ENCODE measurements at regions not wholly inside any gene's neighbourhood (a gene's known extent, or its start where the extent isn't known, plus 50 kb on each side); places are given as distances from the start of the nearest gene placed in this dataset.

GRCh38 chr13:89755729-89756492, 1591.6 kb upstream of the MIR17HG start:
- no peak for DNase-seq

DNA sequence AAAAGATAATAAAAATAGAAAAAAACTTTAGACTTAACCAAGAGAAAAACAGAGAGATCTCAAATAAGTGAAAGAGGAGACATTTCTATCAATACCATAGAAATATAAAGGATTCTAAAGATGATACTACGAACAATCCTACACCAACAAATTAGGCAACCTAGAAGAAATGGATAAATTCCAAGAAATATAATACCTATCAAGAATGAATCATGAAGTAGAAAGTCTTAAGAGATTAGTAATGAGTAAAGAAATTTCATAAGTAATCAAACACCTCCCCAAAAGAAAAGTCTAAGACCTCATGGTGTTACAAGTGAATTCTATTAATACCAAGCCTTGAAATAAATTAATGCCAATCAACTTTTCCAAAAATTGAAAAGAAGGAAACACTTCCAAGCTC, 1584.5 kb upstream of the MIR17HG start:
- DNase-seq: no peak

GRCh38 chr13:89783221-89783755, 1564.2 kb upstream of the MIR17HG start:
- DNase-seq: no peak

GRCh38 chr13:89784161-89784809, 1563.2 kb upstream of the MIR17HG start:
- no peak for DNase-seq

GRCh38 chr13:89786531-89786930, 1561.0 kb upstream of the MIR17HG start:
- DNase-seq: no peak

DNA sequence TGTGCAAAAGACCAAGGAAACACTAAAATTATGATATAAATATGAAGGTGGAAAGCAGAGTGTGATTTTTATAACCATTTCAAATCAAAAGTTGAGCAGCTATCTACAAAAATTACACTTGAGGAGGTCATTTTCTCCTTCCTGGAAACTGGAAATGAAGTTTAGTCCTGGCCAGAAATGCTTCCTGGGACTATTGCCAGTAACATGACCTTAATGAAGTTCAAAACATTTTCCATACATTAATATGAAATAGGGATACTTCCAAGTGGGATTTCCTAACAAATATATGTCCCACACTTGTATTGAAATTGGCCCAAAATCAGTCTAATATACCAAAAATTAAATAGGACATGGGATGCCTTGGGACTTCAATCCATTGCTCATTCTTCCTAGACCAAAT, 1556.8 kb upstream of the MIR17HG start:
- DNase-seq: no peak

- no peak for DNase-seq
Measured at GRCh38 chr13:89791971-89792630, 1555.4 kb upstream of the MIR17HG start.

- DNase-seq: no peak
Measured at GRCh38 chr13:89796196-89796595, 1551.3 kb upstream of the MIR17HG start.

DNA sequence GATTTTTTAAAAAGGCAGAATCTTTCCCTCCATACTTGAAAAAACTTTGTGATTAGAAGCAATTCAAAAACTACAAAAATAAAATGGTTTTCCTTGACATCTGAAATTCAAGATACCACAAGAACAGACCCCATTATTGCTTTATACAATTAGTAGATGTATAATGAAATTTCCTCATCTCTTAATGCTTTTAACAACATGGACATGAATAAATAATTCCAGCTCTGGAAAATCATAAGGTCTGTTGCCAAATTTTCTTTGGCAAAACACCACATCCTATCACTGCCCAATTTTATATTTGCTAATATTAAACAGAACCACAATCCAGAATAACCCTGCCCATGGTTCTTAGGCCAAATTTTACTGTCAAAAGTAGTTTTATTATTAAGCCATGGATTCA, 1543.6 kb upstream of the MIR17HG start:
- DNase-seq: no peak

GRCh38 chr13:89806594-89806993, 1540.9 kb upstream of the MIR17HG start:
- DNase-seq: no peak

DNA sequence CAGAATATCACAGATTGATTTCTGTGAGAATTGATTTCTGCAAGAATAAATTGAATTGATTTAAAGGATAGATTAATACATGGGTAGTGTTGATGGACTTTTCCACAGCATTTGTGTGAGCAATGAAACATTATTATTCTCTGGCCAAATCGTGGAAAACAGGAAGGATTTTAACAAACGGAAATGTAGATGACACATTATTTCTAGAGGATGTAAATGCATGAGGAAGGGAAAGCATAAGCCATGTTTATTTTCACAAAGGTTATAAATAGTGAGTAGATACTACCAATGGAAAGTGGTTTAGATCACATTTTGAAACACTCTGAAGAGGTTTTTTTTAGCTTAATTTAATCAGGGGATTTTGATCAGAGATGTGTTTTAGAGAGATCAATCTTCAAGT, 1534.6 kb upstream of the MIR17HG start:
- DNase-seq: no peak

DNA sequence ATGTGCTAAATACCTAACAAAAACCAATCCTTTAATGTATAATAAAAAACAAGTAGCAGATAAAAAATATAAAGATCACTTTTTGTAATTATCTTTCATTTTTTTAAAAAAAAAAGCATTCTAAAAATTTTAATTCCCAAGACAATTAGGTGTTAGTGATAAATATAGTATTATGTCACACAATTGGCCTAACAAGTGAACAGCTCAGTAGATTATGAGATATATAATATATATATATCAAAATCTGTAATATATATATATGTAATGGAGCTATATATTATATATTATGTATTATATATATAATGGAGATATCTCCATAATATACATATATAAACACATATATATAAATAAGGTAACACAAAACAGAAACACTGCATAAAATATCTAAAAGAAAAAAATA, 1531.1 kb upstream of the MIR17HG start:
- no peak for DNase-seq

GRCh38 chr13:89822467-89822866, 1525.0 kb upstream of the MIR17HG start:
- DNase-seq: no peak

DNA sequence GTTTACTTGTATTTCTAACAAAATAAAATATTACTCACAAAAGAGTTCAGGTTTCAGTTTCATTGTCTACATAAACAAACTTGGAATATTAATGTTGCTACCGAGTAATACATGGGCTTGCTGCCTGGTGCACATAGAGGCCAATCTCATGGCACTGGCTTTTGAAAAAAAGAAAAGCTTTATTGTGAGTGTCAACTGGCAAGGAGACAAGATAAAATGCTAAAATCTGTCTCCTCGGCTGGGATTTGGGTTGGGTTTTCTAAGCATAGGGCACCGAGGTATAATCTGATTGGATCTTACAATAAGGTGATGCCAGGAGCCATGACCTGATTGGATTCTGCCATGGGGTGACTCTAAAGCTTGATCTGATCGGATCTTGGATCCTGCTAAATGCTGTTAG, 1519.9 kb upstream of the MIR17HG start:
- DNase-seq: no peak

DNA sequence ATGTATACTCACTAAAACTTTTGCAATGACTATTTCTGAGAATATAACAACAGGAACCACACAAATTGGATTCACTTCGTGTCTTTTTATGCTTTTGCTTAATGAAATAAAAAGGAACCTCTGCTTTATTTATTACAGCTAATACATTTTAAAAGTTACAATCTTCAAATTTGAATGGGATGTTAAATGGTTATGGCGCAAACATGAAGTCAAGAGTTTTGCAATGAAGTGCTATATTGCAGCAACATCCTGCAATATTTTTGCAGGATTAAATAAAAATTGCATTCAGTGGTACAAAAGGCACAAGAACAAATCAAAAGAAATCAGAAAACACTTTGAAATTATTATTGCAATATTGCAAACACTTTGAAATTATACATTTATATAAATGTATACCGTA, 1519.0 kb upstream of the MIR17HG start:
- DNase-seq: no peak

- DNase-seq: no peak
Measured at GRCh38 chr13:89831157-89831556, 1516.3 kb upstream of the MIR17HG start.

DNA sequence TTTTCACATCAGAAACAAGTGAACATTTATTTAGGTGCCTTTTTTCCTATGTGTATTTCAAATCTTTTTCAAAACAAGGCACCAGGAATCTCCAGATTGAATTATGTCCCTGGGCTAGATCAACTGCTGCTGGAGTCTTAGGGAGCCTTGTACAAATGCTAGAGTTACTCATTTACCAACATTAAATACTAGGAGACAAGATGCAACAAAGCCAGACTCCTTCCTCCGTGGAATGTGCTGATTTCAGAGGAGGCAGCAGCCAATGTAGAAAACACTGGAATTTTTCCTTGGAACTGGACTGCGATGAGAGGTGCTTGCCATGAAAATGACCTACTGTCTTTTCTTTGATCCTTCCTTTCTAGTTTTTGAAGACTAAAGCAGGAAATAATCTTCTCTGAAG, 1514.7 kb upstream of the MIR17HG start:
- DNase-seq: no peak

DNA sequence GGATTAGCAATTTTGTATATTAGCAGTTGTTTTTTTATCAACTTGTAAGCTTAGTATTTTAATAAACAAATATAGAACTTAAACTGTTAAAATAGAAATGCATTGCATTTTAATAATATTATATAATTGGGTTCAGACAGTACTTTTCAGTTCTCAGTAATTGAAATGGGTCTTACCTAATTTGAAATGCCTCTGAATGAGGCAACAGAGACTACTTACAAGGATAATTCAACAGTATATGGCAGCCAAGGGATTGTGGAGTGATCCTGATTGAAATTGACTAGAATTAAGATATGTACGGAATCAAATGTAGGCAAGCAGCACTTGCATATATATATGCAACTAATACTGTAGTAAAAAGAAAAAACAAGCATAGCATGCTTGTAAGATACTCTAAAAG, 1503.9 kb upstream of the MIR17HG start:
- no peak for DNase-seq

- no peak for DNase-seq
Measured at GRCh38 chr13:89845874-89846273, 1501.6 kb upstream of the MIR17HG start.

DNA sequence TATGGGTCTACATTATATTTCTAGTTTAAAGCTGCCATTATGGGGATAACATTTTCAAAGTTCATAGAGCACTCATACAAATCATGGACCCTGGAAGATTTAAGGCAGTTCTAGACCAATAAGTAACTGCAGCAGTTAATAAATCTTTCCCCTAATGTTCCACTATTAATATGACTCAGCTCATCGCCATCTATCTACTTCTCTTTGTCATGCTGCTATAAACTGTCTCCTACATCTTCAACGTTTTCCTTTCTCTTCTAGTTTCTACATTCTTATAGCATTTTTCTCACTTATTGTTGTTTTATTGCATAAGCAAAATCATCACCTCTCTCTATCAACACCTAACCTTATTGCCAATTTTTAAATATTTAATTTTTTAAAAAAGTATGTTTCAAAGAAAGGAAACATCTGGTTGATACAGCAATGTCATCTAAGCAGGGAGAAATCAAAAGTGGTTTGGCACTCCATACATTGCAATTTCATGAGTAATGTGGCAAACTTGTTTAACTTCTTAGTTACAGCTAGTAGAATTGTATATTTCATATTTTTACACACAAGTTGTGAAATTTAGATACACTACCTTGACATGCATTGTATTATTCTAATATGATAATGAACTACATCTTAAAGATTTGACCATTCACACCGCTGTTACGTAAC, 1500.4 kb upstream of the MIR17HG start:
- DNase-seq: no peak

DNA sequence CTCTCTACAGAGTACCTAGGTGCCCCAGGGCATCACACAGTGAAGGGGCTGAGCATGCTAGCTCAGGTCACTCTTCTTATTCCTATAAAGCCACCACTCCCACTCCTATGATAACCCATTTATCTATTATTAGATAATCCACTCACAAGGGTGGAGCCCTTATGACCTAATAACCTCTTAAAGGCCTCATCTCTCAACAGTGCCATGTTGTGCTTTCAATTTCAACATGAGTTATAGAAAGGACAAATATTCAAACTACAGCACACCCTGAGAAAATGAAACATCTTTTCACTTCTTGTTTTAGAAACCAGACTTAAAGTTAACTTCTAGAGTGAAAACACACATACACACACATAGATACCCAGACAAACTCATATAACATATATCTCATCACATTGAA, 1494.9 kb upstream of the MIR17HG start:
- DNase-seq: no peak

- no peak for DNase-seq
Measured at GRCh38 chr13:89856512-89856911, 1491.0 kb upstream of the MIR17HG start.

DNA sequence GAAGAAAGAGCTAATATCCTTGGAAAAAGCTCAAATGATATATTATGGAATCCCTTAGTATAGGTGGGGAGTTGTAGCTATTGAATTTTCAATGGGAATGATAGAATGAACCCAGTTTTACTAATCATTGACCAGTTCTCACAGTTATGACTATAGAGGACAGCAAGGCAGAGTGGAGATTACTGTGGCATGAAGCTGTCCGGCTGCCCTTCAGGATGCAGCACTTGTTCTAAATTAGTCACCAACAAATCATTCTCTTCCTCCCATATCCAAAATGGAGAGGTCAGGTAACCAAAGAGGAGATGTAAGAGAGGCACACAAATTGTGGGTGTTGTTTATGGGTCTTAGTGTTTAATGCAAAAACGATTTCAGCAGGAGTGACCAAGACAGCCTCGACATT, 1490.0 kb upstream of the MIR17HG start:
- no peak for DNase-seq
